Gastroesophageal sphincter (tissue), 4 donors: ENCODE measurements at regions not wholly inside any gene's neighbourhood (a gene's known extent, or its start where the extent isn't known, plus 50 kb on each side); places are given as distances from the start of the nearest gene placed in this dataset.

Source experiments
- ATAC-seq: fragments of 150-250 bp; one replicate; pipeline ENCODE4 v1.9.1; 2016; ENCODE audit warnings: mild to moderate bottlenecking, moderate library complexity
- H3K27ac ChIP-seq, 4 donors: fragments of 200-600 bp; sonication (generic) in 3 of 4; 1 replicate in 3 of 4; 2 replicates in 1 of 4; pipeline ENCODE4 v1.5.1; 2016 to 2019
- H3K27me3 ChIP-seq: fragments of 200-600 bp; sonication (generic); one replicate; pipeline ENCODE4 v1.5.1; 2019
- H3K36me3 ChIP-seq, 2 donors: fragments of 200-600 bp; sonication (generic); one replicate each; pipeline ENCODE4 v1.5.1; 2019; ENCODE audit warnings: control low read depth in 1 of 2
- H3K4me1 ChIP-seq, 3 donors: fragments of 200-600 bp; sonication (generic); 1 replicate in 2 of 3; 2 replicates in 1 of 3; pipeline ENCODE4 v1.5.1; 2016 to 2019; ENCODE audit warnings: control low read depth in 2 of 3
- H3K4me3 ChIP-seq, 2 donors: fragments of 200-600 bp; sonication (generic); one replicate each; pipeline ENCODE4 v1.5.1; 2019; ENCODE audit warnings: mild to moderate bottlenecking in 1 of 2, moderate library complexity in 1 of 2
- H3K9me3 ChIP-seq, 3 donors: fragments of 200-600 bp; sonication (generic); one replicate each; pipeline ENCODE4 v1.5.1; 2017 to 2019; ENCODE audit warnings: control low read depth in 2 of 3
- EP300 ChIP-seq: sonication (generic); formaldehyde crosslinking; IDR thresholded peaks from one replicate; pipeline ENCODE4 v1.6.1; 2017; ENCODE audit warnings: antibody characterized with exemption, mild to moderate bottlenecking
- POLR2A ChIP-seq, 2 donors: fragments of 450-650 bp; IDR thresholded peaks; one replicate each; pipeline ENCODE4 v1.6.1; 2017; ENCODE audit warnings: antibody characterized with exemption in 2 of 2, mild to moderate bottlenecking in 2 of 2, moderate library complexity in 1 of 2
- POLR2AphosphoS5 ChIP-seq: sonication (generic); formaldehyde crosslinking; IDR thresholded peaks from one replicate; pipeline ENCODE4 v1.6.1; 2017; ENCODE audit warnings: antibody characterized with exemption
- WGBS, 2 donors: methylation state at CpG; one replicate each; pipeline ENCODE4 v1.1.5; 2018; ENCODE audit warnings: low coverage in 1 of 2; 5-methylcytosine and 5-hydroxymethylcytosine counted together
- TF ChIP-seq, protein P1 (sequence below), 4 experiments: fragments of 200-600 bp in 2 of 4; fragments of 450-650 bp in 2 of 4; sonication (generic) in 1 of 4; IDR thresholded peaks; one replicate each; pipeline ENCODE4 v1.5.1; 2017 to 2019; ENCODE audit warnings: antibody characterized with exemption in 4 of 4, mild to moderate bottlenecking in 2 of 4, moderate library complexity in 2 of 4

- no peak overlapping the region for H3K27ac ChIP-seq
- H3K4me1 ChIP-seq: peaks cover 0 to 10% (median 0%) of the 10 kb centered on the region in 3 donors
- H3K9me3 ChIP-seq: no peaks in the 10 kb centered on the region
- no peaks in the 10 kb centered on the region for H3K36me3 ChIP-seq
- H3K27me3 ChIP-seq: no peaks in the 10 kb centered on the region
- 67 to 68% methylated on average over 1 to 8 of the region's 11 CpGs for WGBS, 2 donors
- TF ChIP-seq EP300: no peak
- TF ChIP-seq POLR2A (IDR thresholded peaks at IDR 0.05): no peak
- no peak for TF ChIP-seq POLR2AphosphoS5
- TF ChIP-seq, protein P1, sequence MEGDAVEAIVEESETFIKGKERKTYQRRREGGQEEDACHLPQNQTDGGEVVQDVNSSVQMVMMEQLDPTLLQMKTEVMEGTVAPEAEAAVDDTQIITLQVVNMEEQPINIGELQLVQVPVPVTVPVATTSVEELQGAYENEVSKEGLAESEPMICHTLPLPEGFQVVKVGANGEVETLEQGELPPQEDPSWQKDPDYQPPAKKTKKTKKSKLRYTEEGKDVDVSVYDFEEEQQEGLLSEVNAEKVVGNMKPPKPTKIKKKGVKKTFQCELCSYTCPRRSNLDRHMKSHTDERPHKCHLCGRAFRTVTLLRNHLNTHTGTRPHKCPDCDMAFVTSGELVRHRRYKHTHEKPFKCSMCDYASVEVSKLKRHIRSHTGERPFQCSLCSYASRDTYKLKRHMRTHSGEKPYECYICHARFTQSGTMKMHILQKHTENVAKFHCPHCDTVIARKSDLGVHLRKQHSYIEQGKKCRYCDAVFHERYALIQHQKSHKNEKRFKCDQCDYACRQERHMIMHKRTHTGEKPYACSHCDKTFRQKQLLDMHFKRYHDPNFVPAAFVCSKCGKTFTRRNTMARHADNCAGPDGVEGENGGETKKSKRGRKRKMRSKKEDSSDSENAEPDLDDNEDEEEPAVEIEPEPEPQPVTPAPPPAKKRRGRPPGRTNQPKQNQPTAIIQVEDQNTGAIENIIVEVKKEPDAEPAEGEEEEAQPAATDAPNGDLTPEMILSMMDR (IDR thresholded peaks at IDR 0.05): no peak
- no peak overlapping the region for H3K4me3 ChIP-seq
- no peak for ATAC-seq
Observed at GRCh38 chr9:95822583-95823431, 52.7 kb upstream of the ERCC6L2 start.

DNA sequence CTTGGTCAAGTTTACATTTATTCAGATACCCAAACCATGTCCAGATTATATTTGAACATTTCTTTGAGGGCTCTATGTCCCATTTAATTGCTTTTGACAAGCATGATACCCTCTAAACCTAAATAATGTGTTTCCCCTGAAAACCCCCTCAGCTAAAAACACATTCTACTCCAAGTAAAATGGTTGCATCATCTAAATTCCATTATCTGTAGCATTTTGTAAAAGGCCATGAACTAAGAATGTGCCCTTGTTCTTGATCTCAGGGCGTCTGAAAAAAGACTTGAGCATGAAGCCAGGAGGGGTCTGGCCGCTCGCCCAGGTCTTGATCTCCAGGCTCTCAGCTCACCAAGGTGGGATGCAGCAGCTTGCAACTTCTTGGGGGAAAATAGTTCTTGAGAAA, 53.5 kb upstream of the ERCC6L2 start:
- Histone ChIP-seq H3K36me3 (no peaks in the 10 kb centered on the region), H3K9me3 (no peaks in the 10 kb centered on the region), H3K27ac (no peak overlapping the region), H3K27me3 (no peaks in the 10 kb centered on the region), H3K4me1 (peaks cover 0 to 10% (median 0%) of the 10 kb centered on the region in 3 donors), H3K4me3 (no peak overlapping the region)
- ATAC-seq: no peak
- 60 to 86% methylated on average over 1 to 3 of the region's 3 CpGs for WGBS, 2 donors
- TF ChIP-seq, protein P1 (IDR thresholded peaks at IDR 0.05): no peak
- TF ChIP-seq POLR2A (IDR thresholded peaks at IDR 0.05) (no peak), EP300 (no peak), POLR2AphosphoS5 (no peak)

DNA sequence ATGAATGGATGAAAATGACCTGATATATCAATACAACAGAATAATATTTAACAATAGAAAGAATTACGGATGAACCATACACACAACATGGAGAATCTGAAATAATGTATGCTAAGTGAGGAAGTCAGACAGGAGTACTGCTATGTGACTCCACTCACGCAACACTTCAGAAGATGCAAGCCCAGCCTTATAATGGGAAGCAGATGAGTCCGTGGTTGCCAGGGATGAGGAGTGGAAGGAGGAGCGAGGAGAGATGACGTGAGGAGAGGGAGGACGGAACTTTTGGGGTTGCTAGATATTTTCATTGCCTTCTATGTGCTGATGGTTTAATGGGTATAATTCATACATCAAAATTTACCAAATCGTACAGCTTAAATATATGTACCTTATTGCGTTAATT, 55.4 kb upstream of the ERCC6L2 start:
- WGBS, 2 donors: 88 to 92% methylated on average over 8 of the region's 8 CpGs
- no peak for ATAC-seq
- Histone ChIP-seq H3K36me3 (no peaks in the 10 kb centered on the region), H3K27ac (no peak overlapping the region), H3K9me3 (no peaks in the 10 kb centered on the region), H3K4me1 (peaks cover 0 to 10% (median 0%) of the 10 kb centered on the region in 3 donors), H3K4me3 (no peak overlapping the region), H3K27me3 (no peaks in the 10 kb centered on the region)
- no peak for TF ChIP-seq POLR2A (IDR thresholded peaks at IDR 0.05)

DNA sequence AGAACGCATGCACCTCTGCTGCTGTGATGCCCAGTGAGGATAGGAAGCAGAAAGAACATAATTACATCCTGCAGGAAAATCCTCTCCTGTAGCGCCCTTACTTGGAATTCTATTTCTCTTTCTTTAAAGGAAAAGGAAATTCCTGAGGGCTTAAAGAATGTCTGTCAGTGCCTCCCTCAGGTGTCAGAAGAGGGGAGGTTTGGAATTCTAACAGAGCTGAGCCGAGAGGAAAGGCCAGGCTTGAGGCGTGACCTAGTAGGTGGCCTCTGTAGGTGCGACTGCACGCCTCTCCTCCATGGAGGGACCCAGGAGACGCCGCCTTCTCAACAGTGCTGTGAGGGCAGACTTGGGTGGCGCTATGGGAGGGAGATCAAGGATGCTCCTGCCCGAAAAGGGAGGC, 55.9 kb upstream of the ERCC6L2 start:
- H3K4me3 ChIP-seq: no peak overlapping the region
- ATAC-seq: no peak
- WGBS, 2 donors: 88 to 89% methylated on average over 4 to 5 of the region's 10 CpGs
- TF ChIP-seq, protein P1 (IDR thresholded peaks at IDR 0.05): no peak
- TF ChIP-seq POLR2AphosphoS5 (no peak), EP300 (no peak), POLR2A (IDR thresholded peaks at IDR 0.05) (no peak)
- no peak overlapping the region for H3K27ac ChIP-seq
- H3K9me3 ChIP-seq: no peaks in the 10 kb centered on the region
- H3K36me3 ChIP-seq: no peaks in the 10 kb centered on the region
- H3K27me3 ChIP-seq: no peaks in the 10 kb centered on the region
- H3K4me1 ChIP-seq: peaks cover 0 to 10% (median 0%) of the 10 kb centered on the region in 3 donors

DNA sequence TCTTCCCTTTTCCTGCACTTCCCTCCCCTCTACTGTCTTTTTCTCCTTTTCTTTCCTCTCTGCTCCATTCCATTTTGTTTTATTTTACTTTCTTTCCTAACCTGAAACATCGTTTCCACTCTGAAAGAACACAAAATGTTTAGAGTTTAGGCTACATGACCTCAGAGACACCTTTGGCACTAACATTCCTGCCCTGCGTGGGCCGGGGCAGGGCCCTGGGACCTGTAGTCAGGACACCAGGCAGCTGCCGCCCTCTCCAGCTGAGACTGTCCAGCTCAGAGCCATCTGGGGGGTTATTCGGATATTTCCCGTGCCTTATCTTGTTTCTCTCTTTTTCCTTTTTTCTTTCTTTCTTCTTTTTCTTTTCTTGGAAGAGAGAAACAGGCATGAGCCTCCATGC, 58.3 kb upstream of the ERCC6L2 start:
- no peak for ATAC-seq
- no peak overlapping the region for H3K27ac ChIP-seq

More for the DNA sequence above, 58.3 kb upstream of the ERCC6L2 start:
- Histone ChIP-seq H3K9me3 (no peaks in the 10 kb centered on the region), H3K36me3 (peaks cover 0 to 14% of the 10 kb centered on the region in 2 donors), H3K4me1 (peaks cover 0 to 6% (median 0%) of the 10 kb centered on the region in 3 donors), H3K27me3 (no peaks in the 10 kb centered on the region), H3K4me3 (no peak overlapping the region)
- TF ChIP-seq POLR2A (IDR thresholded peaks at IDR 0.05): no peak
- TF ChIP-seq, protein P1 (IDR thresholded peaks at IDR 0.05): no peak
- TF ChIP-seq POLR2AphosphoS5: no peak
- TF ChIP-seq EP300: no peak
- WGBS, 2 donors: 81 to 100% methylated on average over 2 to 3 of the region's 6 CpGs
